ENCODE measurements at regions not wholly inside any gene's neighbourhood (a gene's known extent, or its start where the extent isn't known, plus 50 kb on each side); places are given as distances from the start of the nearest gene placed in this dataset.

- TF ChIP-seq CTCF (IDR thresholded peaks at IDR 0.05), result no peak
- TF ChIP-seq POLR2A (IDR thresholded peaks at IDR 0.05), result no peak
Measured at GRCh38 chr2:226664140-226664539, 135.5 kb downstream of the IRS1 start.
